Transverse colon (tissue), 3 donors: ENCODE measurements at regions not wholly inside any gene's neighbourhood (a gene's known extent, or its start where the extent isn't known, plus 50 kb on each side); places are given as distances from the start of the nearest gene placed in this dataset.

Experiments used
- EP300 ChIP-seq: sonication (generic); formaldehyde crosslinking; IDR thresholded peaks from one replicate; pipeline ENCODE4 v1.6.1; 2017; ENCODE audit warnings: antibody characterized with exemption, low read depth
- TF ChIP-seq, protein P1 (sequence below), 5 experiments: fragments of 200-600 bp in 3 of 5; fragments of 450-650 bp in 2 of 5; sonication (generic) in 3 of 5; IDR thresholded peaks; 1 replicate in 2 of 5; 2 replicates in 3 of 5; pipeline ENCODE4 v1.5.1; 2016 to 2017; ENCODE audit warnings: antibody characterized with exemption in 5 of 5, inconsistent platforms in 3 of 5, mild to moderate bottlenecking in 2 of 5, moderate library complexity in 1 of 5

DNA sequence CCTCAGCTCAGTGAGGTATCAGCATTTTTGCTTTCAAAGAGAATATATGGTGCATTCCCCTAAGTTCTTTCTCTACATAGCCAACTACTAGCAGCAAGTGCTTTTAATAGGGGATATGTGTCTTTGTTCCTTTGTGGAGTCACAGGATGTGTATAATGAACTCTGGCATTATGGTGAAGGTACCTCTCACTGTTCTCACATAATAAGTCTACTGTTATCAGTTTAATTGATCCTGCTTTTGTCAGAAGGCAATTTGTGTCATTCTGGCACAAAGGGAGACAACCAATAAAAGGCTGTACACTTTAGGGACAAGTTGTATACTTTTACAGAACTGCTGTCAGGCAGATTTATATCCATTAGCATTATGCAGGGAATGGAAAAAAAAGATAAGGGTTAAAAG lies 531.4 kb upstream of the RIOK2 start:
- TF ChIP-seq EP300 = no peak
- TF ChIP-seq, protein P1, sequence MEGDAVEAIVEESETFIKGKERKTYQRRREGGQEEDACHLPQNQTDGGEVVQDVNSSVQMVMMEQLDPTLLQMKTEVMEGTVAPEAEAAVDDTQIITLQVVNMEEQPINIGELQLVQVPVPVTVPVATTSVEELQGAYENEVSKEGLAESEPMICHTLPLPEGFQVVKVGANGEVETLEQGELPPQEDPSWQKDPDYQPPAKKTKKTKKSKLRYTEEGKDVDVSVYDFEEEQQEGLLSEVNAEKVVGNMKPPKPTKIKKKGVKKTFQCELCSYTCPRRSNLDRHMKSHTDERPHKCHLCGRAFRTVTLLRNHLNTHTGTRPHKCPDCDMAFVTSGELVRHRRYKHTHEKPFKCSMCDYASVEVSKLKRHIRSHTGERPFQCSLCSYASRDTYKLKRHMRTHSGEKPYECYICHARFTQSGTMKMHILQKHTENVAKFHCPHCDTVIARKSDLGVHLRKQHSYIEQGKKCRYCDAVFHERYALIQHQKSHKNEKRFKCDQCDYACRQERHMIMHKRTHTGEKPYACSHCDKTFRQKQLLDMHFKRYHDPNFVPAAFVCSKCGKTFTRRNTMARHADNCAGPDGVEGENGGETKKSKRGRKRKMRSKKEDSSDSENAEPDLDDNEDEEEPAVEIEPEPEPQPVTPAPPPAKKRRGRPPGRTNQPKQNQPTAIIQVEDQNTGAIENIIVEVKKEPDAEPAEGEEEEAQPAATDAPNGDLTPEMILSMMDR (IDR thresholded peaks at IDR 0.05) = no peak
